Kasumi-1 (cell line): ENCODE measurements at regions not wholly inside any gene's neighbourhood (a gene's known extent, or its start where the extent isn't known, plus 50 kb on each side); places are given as distances from the start of the nearest gene placed in this dataset.
"Not testable (repeated sequence)": the region's sequence is repeated elsewhere in the genome, so short reads cannot be mapped to it uniquely, and the experiment has no call there.

ENCODE experiments used
- DNase-seq, 2 experiments: peaks; one replicate each; lab custom pipeline; 2025; lab: John Stamatoyannopoulos, UW

- DNase-seq, result no peak
Measured at GRCh38 chr13:76289558-76289957, 596.6 kb downstream of the KCTD12 start.

DNA sequence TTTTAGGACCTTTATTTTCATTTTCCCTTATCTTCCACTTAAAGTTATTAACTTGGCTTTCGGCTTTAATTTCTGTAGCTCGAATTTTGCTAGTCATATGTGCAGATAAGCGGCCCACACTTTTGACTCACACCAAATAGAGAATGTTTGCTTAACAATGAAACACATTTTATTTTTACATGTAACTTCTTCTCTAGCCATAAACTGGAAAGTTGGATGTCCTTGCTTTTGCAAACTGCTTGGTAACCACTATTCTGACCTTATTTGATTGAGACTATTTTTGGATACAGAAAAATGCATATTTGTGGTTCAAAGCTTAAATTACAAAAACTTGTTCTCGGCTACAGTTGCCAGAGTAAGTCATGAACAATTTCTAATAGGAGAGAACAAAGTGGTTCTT lies 600.0 kb downstream of the KCTD12 start:
- no peak for DNase-seq

DNA sequence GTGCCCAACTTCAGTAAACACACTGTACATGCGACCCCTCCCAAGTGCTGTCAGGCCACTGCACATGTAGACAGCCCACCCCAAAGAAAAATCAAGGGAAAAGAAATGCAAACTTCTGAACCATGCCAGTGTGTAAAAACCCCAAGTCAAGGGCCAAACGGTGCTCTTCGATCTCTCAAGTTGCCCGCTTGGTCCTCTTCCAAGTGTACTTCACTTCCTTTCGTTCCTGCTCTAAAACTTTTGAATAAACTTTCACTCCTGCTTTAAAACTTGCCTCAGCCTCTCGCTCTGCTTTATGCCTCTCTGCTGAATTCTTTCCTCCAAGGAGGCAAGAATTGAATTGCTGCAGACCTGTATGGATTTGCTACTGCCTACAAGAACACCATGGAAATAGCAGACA lies 600.7 kb downstream of the KCTD12 start:
- DNase-seq, result no peak

DNA sequence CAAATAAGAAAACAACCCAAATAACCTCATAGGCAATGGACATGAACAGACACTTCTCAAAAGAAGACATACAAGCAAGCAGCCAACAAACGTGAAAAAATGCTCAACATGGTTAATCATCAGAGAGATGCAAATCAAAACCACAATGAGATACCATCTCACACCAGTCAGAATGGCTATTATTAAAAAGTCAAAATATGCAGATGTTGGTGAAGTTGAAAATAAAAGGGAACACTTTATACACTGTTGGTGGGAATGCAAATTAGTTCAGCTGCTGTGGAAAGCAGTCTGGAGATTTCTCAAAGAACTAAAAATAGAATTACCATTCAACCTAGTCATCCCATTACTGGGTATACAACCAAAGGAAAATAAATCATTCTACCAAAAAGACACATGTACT lies 606.4 kb downstream of the KCTD12 start:
- DNase-seq, result not testable (repeated sequence)

DNA sequence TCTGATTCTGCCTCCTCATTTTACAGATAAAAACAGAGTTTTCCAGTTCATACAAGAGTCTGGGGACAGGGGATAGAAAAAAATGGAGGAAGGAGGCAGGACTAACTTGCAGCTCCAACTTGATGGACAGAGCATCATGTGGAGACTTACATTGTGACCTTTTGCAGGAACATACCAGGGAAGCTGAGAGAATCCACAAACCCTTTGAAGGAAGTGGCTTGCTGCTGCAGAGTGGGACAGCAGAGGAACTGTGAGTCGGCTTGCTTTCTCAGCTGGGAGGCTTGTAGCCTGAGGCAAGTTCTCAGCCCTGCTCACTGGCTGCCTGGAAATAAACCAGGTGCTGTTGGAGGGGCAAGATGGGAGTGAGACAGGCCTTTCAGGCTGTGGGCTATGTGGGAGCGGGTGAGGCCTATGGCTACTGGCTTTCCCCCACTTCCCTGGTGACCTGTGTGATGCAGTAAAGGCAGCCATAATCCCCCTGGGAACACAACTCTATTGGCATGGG lies 614.4 kb downstream of the KCTD12 start:
- DNase-seq, result no peak

- DNase-seq, result not testable (repeated sequence)
Measured at GRCh38 chr13:76268307-76268706, 617.9 kb downstream of the KCTD12 start.

DNA sequence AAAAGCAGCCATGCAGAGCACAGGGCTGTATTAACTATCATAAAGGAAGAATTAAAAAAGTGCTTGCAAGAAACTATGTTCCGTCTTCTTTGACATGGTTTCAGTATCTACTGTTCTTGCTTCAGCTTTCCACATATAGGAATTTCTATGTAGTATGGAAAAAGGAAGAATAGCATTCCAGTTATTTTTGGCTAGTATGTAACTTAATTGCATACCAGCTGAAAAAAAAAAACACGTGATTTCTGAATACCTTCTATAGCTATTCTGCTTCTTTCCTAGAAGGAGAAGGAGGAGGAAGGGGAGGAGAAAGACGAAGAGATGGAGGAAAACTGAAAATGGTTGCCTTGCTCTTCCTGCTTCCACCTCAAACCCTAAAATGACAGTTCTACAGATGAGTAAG lies 619.0 kb downstream of the KCTD12 start:
- no peak for DNase-seq

DNA sequence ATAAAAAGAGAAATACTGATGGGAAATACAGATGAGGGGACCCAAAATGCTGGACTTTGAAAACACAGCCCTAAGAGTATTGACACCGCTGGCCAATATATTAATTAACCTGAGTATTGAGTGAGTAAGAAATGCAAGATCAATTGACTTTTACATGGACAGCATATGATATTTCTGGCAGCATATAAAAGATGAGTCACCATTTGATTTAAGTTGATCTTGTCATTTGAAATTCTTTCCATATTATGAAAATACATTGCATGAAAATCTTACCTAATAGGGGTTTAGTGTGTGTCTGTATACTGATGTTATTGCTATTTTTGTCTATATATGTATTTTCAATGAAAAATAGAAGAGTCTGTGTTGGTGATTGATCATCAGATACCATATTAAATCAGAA lies 619.6 kb downstream of the KCTD12 start:
- DNase-seq, result no peak

- DNase-seq, result no peak
Measured at GRCh38 chr13:76250211-76250610, 614.1 kb downstream of the LMO7 start.

DNA sequence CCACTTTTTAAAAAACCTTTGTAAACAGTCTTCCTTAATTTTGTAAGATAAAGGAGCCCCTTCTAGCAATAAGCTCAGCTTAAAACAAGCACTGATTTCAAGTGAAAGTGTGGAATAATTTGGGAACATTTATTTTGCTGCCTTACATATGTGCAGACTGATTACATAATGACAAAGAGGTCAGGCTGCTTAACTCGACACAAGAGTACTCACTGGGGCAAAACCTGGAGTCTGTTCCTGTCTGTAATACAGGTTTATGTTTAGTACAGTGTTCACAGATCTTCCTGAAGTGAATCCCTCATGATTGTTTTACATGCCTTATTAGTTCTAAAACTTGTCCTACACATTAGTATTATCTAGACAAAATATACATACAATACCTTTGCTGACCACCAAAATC lies 609.8 kb downstream of the LMO7 start:
- no peak for DNase-seq

- DNase-seq, result no peak
Measured at GRCh38 chr13:76245211-76245610, 609.1 kb downstream of the LMO7 start.

DNA sequence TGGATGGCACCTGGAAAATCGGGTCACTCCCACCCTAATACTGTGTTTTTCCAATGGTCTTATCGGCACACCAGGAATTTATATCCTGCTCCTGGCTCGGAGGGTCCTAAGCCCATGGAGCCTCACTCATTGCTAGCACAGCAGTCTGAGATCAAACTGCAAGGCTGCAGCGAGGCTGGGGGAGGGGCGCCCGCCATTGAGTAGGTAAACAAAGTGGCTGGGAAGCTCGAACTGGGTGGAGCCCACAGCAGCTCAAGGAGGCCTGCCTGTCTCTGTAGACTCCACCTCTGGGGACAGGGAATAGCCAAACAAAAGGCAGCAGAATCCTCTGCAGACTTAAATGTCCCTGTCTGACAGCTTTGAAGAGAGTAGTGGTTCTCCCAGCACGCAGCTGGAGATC lies 607.0 kb downstream of the LMO7 start:
- DNase-seq, result not testable (repeated sequence)

DNA sequence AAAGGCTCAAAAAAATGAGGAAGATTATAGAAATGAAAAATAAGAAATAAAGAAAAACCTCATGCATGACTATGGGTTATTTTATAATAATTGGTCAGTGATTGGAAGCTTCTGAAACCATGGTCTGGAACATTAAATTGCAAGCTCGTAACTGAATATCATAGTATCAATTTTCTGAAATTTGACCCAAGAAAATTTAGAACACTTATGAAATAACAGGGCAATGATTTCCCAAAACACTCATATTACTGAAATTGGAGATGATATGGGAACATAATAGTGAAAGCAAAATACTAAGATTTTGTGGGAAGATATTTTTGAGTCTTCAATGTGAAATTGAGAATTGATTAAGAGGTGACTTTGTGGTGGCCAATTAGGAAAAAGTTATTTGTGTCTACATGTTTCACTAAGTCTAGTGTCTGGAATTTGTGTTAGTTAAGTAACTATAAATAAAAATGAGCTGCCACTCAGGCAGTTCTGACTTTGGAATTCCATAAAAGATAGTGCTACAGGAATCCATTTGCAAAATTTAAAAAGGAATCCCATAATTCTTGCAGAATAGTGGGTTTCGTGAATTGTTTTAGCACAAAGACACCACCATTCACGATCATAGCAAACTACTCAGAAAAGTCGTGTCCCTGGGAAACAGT lies 603.0 kb downstream of the LMO7 start:
- DNase-seq, result no peak

DNA sequence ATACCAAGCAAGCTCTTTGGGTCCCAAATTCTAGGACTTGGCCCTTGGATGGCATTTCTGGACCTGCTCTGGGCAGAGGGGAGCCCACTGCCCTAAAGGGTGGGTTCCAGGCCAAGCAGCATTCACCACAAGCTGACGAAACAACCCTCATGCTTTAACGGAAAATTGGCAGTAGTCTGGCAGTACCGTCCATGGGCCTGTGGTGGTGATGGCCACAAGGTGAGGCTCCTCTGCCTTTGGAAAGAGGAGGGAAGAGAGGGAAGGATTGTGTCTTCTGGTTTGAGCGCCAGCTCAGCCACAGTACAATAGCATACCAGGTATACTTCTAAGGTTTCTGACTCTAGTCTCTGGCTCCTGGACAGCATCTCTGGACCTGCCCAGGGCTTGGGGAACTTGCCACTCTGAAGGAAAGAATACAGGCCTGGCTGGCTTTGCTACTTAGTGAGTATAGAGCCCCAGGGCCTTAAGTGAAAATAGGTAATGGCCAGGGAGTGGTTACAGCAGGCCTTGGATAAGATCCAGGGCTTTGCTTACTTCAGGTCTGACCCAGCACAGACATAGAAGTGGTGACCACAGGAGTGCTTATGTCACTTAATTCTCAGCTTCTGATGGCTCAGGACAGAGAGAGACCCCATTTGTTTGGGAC lies 595.5 kb downstream of the LMO7 start:
- DNase-seq, result no peak

DNA sequence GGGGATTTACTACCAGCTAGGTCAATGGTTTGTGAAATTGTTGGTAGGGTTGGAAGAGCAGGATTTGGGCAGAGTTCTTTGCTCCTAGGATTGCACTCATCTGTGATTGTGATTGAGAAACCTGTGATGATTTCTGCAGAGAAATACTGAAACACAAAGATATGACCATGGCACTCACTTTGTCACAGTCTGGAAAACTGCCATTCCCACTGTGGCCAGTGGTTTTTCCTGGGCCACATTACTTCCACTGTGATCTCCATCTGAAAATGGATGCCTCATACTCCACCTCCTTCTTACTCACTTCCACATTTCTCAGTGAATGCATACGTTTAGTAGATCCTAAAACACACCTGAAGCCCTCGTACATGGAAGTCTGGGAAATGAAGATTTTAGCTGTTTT lies 593.2 kb downstream of the LMO7 start:
- DNase-seq, result no peak

GRCh38 chr13:76226941-76227340 lies 590.8 kb downstream of the LMO7 start:
- no peak for DNase-seq

DNA sequence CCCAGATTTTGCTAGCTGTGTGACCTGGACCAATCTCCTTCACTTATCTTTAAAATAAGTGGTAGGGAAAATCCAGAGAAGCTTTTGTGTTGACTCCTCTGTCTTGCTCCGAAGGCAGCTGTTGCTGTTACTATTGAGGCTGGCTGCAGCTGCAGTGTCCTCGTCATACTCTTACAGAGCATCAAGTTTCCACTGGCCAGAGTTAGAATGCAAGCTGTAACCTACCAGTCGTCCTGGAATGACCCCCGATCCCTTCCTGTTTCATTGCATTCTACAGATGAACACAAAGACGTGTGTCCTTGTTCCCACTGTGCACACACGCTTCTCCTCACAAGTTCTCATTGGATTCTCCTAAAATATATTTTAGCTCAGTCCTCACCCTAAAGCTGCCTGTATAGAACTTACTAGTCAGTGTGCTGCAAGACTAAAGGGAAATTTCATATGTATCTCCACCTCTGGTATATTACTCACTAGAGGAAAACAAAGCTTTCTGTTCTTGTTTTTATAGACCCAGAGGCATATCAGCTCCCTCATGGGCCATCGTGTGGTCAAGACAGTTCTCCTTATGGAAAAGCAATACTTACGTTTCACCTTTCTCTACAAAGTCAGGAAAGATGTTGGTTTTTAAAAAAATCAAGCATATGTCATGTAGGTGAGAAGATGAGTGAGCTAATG lies 589.8 kb downstream of the LMO7 start:
- DNase-seq, result no peak

GRCh38 chr13:76223999-76224398 lies 587.9 kb downstream of the LMO7 start:
- no peak for DNase-seq

GRCh38 chr13:76223565-76223964 lies 587.4 kb downstream of the LMO7 start:
- no peak for DNase-seq

GRCh38 chr13:76222511-76222910 lies 586.4 kb downstream of the LMO7 start:
- no peak for DNase-seq

DNA sequence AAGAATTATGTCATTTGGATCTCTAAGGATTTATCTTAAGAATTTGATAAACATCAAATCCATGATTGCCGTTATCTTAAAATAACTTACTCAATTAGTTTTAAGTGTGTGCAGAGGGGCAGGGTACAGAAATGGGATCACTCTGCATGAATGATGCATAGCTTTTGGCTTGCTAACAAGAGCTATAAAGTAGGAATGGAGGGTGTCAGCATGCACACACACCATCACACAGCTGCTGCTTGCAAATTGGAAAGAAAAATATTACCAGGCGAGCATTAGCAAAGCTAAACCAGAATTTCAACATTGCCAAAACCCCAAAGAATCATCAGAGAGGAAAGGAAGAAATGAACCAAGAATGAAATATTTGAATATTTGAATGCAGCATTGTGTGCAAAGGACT lies 580.6 kb downstream of the LMO7 start:
- DNase-seq, result no peak

DNA sequence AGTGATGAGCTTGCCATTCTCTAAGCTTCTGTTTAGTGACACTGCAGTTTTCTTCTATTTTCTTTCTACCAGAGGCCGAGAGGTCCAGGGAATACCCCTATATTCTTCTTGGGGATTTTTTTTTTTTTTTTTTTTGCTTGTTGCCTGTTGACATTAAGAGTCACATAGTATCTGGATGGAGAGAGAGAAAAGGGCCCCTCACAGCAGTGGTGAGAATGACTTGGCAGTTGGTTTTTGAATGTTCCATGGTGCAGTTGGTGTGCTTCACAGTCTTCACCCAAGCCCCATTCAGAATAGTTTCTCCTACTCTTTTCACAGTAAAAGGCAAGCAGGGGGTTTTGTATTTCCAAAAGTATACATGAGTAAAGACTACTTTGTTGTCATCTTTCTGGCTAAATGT lies 577.9 kb downstream of the LMO7 start:
- DNase-seq, result no peak

DNA sequence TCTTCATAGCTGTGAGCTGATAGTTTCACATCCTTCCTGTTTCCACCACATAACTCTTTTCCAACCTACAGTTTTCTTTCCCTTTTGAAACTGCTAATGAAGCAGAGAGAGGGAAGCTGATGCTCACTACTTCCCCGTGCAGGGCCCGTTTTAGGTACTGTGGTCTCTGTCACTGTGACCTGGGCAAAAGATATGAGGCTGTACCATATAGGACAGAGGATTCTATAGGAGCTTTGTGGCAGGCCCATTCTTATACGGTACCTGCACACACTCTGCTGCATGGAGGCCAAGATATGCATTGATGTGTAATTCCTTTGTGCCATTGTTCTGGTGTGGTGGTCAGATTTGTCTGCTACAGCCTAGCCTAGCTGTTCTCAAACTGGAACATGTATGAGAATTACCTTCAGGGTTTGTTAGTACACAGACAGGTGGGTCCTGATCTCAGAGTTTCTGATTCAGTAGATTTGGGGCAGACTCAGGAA lies 577.3 kb downstream of the LMO7 start:
- no peak for DNase-seq
